Stomach (tissue), 4 donors: ENCODE measurements at regions not wholly inside any gene's neighbourhood (a gene's known extent, or its start where the extent isn't known, plus 50 kb on each side); places are given as distances from the start of the nearest gene placed in this dataset.

Experiments used
- POLR2AphosphoS5 ChIP-seq, 3 donors: sonication (generic); formaldehyde crosslinking; IDR thresholded peaks; one replicate each; pipeline ENCODE4 v1.6.1; 2016; ENCODE audit warnings: antibody characterized with exemption in 3 of 3
- TF ChIP-seq, protein P1 (sequence below), 7 experiments: fragments of 450-650 bp in 4 of 7; fragments of 200-600 bp in 3 of 7; sonication (generic) in 3 of 7; IDR thresholded peaks; one replicate each; pipeline ENCODE4 v1.5.1; 2016 to 2019; ENCODE audit warnings: antibody characterized with exemption in 7 of 7, control low read depth in 2 of 7, mild to moderate bottlenecking in 1 of 7

DNA sequence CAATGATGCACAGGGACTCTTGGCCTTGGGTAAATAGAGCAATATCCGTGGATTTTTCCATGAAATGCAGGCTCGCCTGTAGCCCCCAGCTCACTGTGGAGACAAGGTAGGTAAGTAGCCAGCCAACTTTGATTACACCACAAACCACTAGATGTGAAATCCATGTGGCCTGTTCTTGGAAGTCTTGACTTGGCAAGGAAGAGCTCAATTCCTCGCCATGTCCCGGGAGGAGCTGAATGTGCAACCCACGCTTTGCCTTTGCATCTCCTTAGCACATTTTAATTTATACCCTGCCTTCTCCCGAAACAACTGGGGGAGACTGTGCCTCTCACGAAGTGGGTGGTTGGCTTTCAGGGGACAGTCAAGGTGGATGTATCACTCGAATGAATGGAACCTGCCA lies 347.7 kb upstream of the MKI67 start:
- TF ChIP-seq, protein P1, sequence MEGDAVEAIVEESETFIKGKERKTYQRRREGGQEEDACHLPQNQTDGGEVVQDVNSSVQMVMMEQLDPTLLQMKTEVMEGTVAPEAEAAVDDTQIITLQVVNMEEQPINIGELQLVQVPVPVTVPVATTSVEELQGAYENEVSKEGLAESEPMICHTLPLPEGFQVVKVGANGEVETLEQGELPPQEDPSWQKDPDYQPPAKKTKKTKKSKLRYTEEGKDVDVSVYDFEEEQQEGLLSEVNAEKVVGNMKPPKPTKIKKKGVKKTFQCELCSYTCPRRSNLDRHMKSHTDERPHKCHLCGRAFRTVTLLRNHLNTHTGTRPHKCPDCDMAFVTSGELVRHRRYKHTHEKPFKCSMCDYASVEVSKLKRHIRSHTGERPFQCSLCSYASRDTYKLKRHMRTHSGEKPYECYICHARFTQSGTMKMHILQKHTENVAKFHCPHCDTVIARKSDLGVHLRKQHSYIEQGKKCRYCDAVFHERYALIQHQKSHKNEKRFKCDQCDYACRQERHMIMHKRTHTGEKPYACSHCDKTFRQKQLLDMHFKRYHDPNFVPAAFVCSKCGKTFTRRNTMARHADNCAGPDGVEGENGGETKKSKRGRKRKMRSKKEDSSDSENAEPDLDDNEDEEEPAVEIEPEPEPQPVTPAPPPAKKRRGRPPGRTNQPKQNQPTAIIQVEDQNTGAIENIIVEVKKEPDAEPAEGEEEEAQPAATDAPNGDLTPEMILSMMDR (IDR thresholded peaks at IDR 0.05) = no peak
- TF ChIP-seq POLR2AphosphoS5 (IDR thresholded peaks at IDR 0.05) = no peak
